HG03571 (cell line): ENCODE measurements at regions not wholly inside any gene's neighbourhood (a gene's known extent, or its start where the extent isn't known, plus 50 kb on each side); places are given as distances from the start of the nearest gene placed in this dataset.
"Not testable (repeated sequence)": the region's sequence is repeated elsewhere in the genome, so short reads cannot be mapped to it uniquely, and the experiment has no call there.

Experiments used
- ATAC-seq: cut with Tn5 transposase; IDR thresholded peaks from one replicate; pipeline ENCODE4 v1.9.1; 2021; ENCODE audit not compliant: unreplicated experiment

- ATAC-seq, result no peak
These were observed 333.1 kb upstream of the GOT2 start for GRCh38 chr16:59067205-59067604.

- ATAC-seq, result no peak
These were observed 326.1 kb upstream of the GOT2 start for GRCh38 chr16:59060207-59060606.

GRCh38 chr16:59058250-59058649 is 324.1 kb upstream of the GOT2 start:
- no peak for ATAC-seq

- ATAC-seq, result no peak
These were observed 319.8 kb upstream of the GOT2 start for GRCh38 chr16:59053911-59054310.

- ATAC-seq, result no peak
These were observed 318.1 kb upstream of the GOT2 start for GRCh38 chr16:59052231-59052630.

GRCh38 chr16:59048876-59049275 is 314.8 kb upstream of the GOT2 start:
- ATAC-seq, result no peak

- ATAC-seq, result no peak
These were observed 313.0 kb upstream of the GOT2 start for GRCh38 chr16:59047114-59047513.

GRCh38 chr16:59046335-59046734 is 312.2 kb upstream of the GOT2 start:
- ATAC-seq, result no peak

- no peak for ATAC-seq
These were observed 311.4 kb upstream of the GOT2 start for GRCh38 chr16:59045501-59045900.

- no peak for ATAC-seq
These were observed 310.5 kb upstream of the GOT2 start for GRCh38 chr16:59044616-59045015.

- ATAC-seq, result no peak
These were observed 308.2 kb upstream of the GOT2 start for GRCh38 chr16:59042301-59042700.

GRCh38 chr16:59039066-59039720 is 305.1 kb upstream of the GOT2 start:
- ATAC-seq, result no peak

GRCh38 chr16:59030923-59031485 is 296.9 kb upstream of the GOT2 start:
- ATAC-seq, result no peak

- ATAC-seq, result no peak
These were observed 287.6 kb upstream of the GOT2 start for GRCh38 chr16:59021751-59022150.

GRCh38 chr16:59013930-59014329 is 279.8 kb upstream of the GOT2 start:
- no peak for ATAC-seq

GRCh38 chr16:58999762-59000161 is 265.6 kb upstream of the GOT2 start:
- no peak for ATAC-seq

GRCh38 chr16:58992755-58993154 is 258.6 kb upstream of the GOT2 start:
- ATAC-seq, result not testable (repeated sequence)

GRCh38 chr16:58983181-58983965 is 249.3 kb upstream of the GOT2 start:
- not testable (repeated sequence) for ATAC-seq

GRCh38 chr16:58970775-58971174 is 236.7 kb upstream of the GOT2 start:
- peak; percentile 59 for ATAC-seq

- no peak for ATAC-seq
These were observed 229.4 kb upstream of the GOT2 start for GRCh38 chr16:58963479-58963878.

GRCh38 chr16:58962811-58963210 is 228.7 kb upstream of the GOT2 start:
- ATAC-seq, result no peak

GRCh38 chr16:58960484-58960883 is 226.4 kb upstream of the GOT2 start:
- no peak for ATAC-seq
